NCI-H1930 (cell line): ENCODE measurements at regions not wholly inside any gene's neighbourhood (a gene's known extent, or its start where the extent isn't known, plus 50 kb on each side); places are given as distances from the start of the nearest gene placed in this dataset.

Experiments used
- DNase-seq, 2 experiments: peaks; one replicate each; lab custom pipeline; 2025; lab: John Stamatoyannopoulos, UW

DNA sequence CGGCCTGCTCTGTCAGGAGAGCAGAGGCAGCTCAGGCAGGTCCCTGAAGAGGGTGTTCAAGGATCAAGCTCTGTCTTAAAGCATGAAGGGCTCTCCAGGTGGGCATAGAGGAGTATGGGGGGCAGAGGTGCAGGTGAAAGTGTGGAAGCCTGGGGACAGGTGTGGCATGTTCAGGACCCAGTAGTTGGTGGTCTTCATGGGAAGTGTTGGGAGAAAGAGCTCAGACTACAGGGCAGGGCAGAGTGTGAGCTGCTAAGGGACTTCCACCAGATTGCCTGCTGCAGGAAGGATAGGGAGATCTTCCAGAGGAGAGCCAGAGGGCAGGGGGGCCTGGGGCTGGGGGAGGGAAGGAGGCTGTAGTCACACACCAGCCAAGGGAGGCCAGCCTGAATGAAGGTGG is 156.5 kb upstream of the GDF10 start:
- DNase-seq = no peak

GRCh38 chr10:47144525-47144924 is 155.5 kb upstream of the GDF10 start:
- no peak for DNase-seq

DNA sequence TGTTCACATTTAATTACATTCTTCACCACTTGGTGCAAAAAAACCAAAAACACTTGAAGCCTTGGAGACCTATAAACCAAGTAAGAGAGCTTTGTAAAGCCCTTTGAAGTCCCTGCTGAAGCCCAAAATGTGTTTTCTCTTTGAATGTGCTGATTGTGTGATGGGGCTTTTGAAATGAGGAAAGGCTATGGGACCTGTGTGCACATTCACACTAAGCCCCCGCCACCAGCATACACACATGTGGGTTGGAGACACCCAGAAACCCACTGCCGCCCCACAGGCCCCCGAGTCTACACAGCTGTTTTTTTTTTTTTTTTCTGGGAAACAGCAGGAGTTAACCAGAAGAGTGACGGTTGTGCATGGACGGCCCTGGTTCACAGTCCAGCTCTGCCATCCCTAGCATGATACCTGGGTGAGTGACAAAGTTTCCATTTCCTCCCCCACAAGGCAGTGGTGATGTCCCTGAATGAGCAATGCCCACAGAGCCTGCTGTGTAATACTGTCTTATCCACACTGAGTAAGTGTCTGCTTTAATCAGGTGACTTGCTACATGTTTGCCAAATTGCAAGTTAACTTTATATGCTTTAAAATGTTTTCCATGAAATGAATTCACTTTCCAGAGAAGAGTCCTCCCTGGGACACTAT is 154.6 kb upstream of the GDF10 start:
- no peak for DNase-seq

- DNase-seq = no peak
These were observed 153.4 kb upstream of the GDF10 start for GRCh38 chr10:47146572-47146971.

- DNase-seq = no peak
These were observed 152.8 kb upstream of the GDF10 start for GRCh38 chr10:47147186-47147585.

GRCh38 chr10:47150581-47150980 is 149.4 kb upstream of the GDF10 start:
- DNase-seq = no peak

GRCh38 chr10:47151920-47152319 is 148.1 kb upstream of the GDF10 start:
- no peak for DNase-seq

- no peak for DNase-seq
These were observed 147.1 kb upstream of the GDF10 start for GRCh38 chr10:47152861-47153349.

DNA sequence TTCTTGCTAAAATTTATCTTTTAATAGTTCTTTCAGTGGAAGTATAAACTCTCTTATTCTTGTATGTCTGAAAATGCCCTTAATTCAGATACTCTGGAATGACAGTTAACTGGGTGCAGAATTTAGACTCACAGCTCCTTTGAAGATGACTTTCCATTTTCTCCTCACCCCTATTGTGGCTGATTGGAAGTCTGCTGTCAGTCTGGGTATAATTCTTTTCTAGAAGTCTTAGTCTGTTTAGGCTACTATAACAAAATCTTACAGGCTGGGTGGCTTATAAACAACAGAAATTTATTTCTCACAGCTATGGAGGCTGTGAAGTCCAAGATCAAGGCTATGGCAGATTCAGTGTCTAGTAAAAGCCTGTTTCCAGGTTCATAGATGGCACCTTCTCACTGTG is 145.2 kb upstream of the GDF10 start:
- DNase-seq = no peak

- no peak for DNase-seq
These were observed 143.1 kb upstream of the GDF10 start for GRCh38 chr10:47156873-47157272.

GRCh38 chr10:47158116-47159071 is 141.6 kb upstream of the GDF10 start:
- DNase-seq = no peak

DNA sequence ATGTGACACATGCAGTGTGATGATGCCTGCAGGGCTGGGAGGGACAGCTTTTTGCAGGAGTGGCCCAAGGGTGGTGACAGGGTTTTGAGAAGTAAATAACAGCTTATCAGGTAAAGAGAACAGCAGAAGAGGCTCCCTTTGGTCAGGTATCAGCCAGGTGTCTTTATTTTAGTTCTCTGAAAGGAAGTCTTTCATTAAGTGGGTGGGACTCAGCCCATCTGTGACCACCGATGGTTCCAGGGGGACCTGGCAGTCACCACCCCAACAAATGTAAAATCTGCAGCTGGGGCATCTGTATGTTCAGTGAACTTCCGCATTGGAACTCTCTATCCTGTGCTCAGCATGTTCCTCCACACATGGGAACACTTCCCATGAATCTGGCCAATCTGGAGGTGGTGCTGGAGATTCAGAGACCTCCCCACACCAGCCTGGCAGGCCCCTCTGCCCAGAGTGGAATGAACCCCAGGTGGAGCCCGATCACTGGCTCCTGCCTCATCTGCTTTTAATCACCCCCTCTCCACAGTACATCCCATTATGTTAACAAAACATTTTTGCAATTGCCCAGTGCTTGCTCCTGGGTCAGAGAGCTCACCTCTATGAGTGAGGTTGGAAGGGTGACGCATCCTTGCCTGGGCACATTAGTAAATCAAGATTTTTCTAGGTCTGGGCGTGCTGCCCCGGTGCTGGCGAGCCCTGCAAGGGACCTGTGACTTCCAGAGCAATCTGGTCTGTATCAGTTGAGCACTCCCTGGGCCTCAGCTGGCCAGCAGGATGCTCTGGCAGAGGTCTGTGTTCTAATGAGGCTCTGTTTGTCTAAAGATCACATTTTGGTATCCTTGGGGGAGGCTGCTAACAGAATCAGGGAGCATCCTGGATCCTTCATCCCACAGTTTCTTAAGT is 140.4 kb upstream of the GDF10 start:
- DNase-seq = no peak

DNA sequence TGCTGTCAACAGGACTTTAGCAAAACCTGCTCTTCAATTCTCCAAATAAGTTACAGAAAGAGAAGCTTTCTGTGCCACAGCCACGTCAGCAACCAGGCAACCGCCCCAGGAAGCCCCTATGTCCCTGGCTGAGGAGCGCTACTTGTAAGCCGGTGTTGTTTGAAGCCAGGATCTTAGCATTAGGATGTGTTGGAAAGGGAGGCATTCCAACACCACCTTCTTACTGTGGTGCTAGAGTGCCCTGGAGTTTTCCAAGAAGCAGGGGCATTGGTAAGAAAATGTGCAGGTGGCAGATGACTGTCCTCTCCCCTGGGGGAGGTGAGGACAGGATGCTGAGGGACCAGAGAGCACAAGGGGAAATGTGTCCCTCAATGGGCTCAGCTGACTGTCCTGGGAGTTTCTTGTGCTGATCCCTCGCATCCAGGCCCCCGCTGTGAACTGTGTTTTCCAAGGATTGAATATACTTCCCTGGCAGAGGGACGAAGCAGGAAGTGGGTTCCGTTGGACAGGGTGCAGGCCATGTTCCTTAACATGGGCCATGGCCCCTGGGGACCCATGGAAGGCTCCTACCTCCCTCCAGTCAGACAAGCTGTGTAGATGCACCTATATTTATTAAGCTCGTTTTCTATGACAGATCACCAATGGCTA is 139.6 kb upstream of the GDF10 start:
- no peak for DNase-seq

DNA sequence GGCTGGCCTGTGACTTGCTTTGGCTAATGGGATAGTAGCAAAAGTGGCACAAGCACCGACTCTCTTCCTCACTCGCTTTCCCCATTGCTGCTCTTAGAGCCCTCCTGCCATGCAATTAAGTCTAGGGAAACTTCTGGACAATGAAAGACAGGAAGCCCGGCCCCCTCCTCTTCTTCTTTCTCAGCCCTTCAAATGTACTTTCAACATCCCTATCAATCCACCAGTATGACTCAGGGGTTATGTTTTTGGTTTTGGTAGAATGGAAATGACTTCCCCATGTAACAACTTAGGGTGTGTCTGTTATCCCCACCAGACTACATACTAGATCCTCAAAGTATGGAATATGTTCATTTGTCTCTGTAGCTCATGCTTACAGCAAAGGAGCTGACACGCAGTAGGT is 139.0 kb upstream of the GDF10 start:
- no peak for DNase-seq

- no peak for DNase-seq
These were observed 138.5 kb upstream of the GDF10 start for GRCh38 chr10:47161465-47161864.

GRCh38 chr10:47164126-47164799 is 135.7 kb upstream of the GDF10 start:
- no peak for DNase-seq

- no peak for DNase-seq
These were observed 135.2 kb upstream of the GDF10 start for GRCh38 chr10:47164800-47165128.

GRCh38 chr10:47165168-47165710 is 134.8 kb upstream of the GDF10 start:
- no peak for DNase-seq

DNA sequence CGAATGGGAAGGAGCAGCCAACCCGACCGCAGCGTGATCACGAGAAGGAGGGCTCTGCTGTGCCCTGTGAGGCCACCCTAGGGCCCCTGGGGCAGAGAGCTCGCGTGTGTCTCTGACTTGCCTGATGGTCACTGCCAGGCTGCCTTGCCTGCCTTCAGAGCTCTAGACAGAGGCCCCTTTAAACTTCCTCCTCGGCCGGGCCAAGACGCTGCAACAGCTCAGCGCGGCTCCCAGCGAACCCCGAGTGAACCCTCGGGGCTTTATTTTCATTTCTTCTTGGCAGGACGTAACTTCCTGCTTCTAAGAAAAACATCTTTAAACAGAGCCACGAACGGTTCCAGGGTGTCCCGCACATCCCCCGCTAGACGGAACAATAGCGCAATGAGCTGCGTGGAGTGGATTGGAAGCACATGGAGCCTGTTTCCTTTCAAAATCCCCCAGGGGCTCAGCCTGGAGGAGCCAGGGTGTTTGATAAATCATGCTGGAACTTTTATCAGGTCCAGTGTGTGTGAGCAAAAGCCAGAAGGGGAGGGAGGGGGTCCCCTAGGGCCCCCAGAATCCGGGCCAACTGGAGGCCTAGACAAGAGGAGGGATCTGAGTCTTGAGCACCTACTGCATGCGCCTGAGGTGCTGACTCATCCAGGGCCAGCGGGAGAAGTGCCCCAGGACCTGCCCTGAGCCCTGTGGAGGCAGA is 134.1 kb upstream of the GDF10 start:
- no peak for DNase-seq

DNA sequence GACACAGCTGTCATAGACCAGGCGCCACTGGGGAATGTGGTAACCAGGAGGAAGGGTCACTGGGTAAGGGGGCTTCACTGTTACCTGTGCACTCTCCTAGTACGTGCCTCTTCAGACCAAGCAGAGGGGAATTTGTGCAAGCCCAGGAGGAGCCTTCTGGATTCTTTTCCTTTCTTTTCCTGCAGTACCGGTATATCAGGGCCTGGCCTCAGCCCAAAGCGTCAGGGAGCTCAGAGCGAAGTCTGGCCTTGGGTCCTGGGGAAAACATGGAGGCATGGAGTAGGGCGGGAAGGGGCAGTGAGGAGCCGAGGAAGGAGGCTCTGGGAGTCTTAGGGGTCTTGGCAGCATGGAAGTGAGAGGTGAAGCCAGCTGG is 133.6 kb upstream of the GDF10 start:
- no peak for DNase-seq
